GM21825 (cell line): ENCODE measurements at regions not wholly inside any gene's neighbourhood (a gene's known extent, or its start where the extent isn't known, plus 50 kb on each side); places are given as distances from the start of the nearest gene placed in this dataset.
"Not testable (repeated sequence)": the region's sequence is repeated elsewhere in the genome, so short reads cannot be mapped to it uniquely, and the experiment has no call there.

Source experiments
- ATAC-seq: cut with Tn5 transposase; IDR thresholded peaks from one replicate; pipeline ENCODE4 v1.9.1; 2021; ENCODE audit warnings: mild to moderate bottlenecking, moderate library complexity; ENCODE audit not compliant: unreplicated experiment

GRCh38 chr10:70987396-70988130 lies 99.2 kb upstream of the PCBD1 start:
- no peak for ATAC-seq

DNA sequence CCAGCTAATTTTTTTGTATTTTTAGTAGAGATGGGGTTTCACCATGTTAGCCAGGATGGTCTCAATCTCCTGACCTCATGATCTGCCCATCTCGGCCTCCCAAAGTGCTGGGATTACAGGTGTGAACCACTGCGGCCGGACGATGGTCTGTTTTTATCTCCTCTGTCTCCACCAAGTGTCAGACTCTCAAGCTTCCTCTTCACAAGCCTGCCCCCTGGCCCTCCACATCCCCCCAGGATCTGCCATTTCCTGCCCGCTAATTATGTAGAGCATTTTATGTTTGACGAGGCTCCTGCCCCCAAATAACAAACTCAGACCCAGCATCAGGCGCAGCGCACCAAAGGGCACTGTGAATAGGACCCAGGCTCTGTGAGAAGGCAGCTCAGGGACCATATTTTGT lies 101.8 kb upstream of the PCBD1 start:
- ATAC-seq, result not testable (repeated sequence)

DNA sequence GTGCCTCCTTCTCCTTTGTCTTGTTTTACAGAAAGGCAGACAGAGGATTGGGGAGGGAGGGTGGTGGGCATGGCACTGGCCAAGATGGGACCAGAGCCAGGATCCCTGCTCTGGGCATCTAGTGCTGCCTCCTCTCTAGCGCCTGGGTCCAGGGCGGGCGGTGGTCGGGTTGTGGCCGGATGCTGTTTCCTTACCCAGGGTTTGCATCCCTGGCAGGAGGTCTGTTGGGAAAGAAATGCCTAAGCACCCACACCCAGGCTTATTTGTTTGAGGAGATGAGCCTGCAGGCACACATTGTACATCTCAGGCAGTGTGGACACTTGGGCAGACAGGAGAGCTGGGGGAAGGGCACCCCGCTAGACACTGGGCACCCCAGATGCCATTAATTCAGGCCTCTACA lies 102.3 kb upstream of the PCBD1 start:
- no peak for ATAC-seq

- no peak for ATAC-seq
These were observed 103.1 kb upstream of the PCBD1 start for GRCh38 chr10:70991140-70992124.

DNA sequence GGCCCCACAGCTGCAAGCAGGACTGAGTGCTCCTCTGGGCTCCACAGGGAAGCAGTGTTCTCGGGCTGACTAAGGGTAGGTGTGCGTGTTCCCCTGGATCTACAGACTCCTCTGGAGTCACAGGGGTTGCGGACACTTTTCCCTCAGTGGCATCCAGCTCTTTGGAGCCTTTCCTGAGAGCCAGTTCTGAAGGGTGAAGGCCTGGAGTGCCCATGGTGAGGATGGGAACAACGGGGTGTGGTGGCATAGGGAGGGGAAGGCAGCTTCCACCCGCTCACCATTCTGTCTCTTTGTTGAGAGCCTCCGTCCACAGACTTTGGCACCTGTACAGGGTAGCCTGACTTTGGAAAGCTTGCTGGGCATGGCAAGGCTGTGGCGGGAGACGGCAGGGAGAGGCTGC lies 104.1 kb upstream of the PCBD1 start:
- ATAC-seq, result no peak

DNA sequence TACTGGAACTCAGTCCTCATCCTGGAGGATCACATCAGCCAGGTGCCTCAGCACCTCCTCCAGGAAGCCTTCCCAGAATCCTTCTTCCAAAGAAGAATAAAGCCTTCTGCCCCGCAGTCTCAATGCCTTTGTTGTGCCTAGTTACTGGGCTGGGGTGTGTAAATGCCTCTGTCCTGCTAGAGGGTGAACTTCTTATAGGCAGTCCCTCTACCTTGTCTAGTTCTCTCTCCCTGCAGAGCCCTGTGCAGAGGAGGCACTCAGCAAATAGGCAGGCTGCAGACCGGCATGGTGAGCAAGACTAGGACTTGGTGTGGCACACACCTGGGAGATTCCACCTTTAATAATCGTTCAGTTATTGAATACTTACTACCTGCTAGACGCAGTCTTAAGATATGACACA lies 104.7 kb upstream of the PCBD1 start:
- no peak for ATAC-seq

DNA sequence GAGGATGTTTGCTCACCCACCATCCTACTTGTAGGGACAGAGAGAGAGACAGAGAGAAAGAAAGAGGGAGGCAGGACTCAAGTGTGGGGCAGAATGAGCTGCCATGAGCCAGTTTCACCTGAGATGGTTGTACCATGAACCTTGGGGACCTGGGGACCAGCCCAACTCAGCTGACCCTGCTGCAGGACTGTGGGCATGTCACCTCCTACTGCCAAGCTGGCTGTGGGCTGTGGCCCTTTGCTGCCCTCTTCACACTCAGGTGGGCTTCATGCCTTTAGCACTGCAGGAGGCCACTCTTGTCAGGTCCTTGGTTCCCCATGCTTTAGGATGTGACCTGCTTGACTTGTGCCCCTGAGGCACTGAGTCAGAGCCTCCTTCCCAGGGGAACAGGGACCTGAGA lies 108.2 kb upstream of the PCBD1 start:
- ATAC-seq, result no peak

DNA sequence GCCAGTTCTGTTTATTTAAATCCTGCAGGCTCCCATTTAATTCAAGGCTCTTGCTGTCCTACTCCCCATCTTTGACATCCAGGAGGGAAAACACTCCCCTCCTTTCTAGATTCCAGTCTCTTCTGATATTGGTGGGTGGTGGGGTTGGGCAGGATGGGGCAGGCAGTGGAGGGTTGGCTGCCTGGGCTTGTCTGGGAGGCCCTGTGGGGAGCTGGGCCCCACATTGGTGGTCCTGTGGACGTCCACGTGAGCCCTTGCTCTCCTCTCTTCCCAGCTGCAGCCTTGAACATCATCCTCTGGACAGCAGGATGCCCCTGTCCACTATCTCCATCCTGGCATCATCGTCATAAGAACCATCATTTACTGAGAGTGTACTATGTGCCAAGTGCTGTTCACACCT lies 108.9 kb upstream of the PCBD1 start:
- no peak for ATAC-seq

GRCh38 chr10:70998086-70998485 lies 109.7 kb upstream of the PCBD1 start:
- no peak for ATAC-seq

- ATAC-seq, result no peak
These were observed 113.1 kb upstream of the PCBD1 start for GRCh38 chr10:71001470-71001869.

GRCh38 chr10:71004176-71005075 lies 116.1 kb upstream of the PCBD1 start:
- ATAC-seq, result no peak

DNA sequence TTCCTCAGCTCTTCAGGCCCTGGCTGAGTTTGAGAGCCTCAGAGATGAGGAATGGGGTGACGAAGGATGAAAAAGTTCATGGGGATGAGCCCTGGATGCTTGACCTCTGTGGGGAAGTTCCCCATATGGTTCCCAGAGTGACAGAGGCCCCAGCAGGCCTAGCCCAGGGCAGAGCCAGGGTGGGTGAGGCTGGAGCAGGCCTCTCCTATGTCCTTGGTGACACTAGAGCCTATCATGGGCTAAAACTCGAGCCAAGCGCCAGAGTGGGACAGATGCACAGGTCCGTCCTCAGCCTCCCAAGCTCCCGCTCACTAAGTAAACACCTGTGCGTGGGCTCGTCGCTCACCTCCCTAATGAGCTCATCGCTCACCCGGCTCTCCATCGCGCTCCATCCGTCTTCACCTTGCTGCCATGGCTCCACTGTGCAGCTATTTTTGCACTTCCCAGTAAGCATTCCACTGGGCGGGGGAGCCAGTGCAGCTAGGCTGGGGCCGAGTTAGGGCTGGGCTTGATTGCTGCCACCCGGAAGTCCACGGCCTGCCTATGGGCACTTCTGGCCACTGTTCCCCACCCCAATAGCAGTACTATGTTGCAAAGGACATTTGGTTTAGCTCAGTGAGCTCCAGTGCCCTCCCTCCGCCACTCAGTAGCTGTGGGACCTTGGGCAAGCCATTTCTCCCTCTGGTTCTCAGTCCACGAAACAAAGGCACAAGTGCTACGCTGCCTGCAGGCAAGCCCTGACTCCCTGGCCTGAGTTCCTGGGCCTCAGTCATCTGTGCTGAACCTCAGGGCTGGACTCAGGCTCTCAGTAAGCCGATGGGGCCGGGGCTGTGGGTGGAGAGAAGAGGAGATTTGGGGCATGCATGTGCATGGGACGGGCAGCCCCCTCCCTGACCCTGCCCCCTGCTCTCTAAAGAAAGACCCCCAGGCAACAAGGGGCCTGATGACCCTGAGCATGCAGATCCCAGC lies 117.3 kb upstream of the PCBD1 start:
- ATAC-seq, result no peak

GRCh38 chr10:71006506-71006905 lies 118.1 kb upstream of the PCBD1 start:
- no peak for ATAC-seq

- no peak for ATAC-seq
These were observed 119.2 kb upstream of the PCBD1 start for GRCh38 chr10:71007516-71007915.

DNA sequence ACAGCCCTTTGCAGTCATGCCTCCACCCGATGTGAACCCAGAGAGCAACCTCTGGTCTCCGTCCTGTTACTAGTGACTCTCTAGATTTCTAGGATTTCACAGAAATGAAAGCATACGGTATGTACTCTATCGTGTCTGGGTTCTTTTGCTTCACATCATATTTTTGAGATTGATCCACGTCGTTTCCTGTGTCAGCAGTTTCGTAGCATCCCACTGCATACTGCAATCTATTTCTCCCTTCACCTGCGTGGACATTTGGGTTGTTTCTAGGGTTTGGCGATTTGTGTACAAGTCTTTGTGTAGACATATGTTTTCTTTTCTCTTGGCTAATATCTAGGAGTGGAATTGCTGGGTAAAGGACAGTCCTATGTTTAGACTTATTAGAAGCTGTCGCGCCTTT lies 119.8 kb upstream of the PCBD1 start:
- ATAC-seq, result no peak

DNA sequence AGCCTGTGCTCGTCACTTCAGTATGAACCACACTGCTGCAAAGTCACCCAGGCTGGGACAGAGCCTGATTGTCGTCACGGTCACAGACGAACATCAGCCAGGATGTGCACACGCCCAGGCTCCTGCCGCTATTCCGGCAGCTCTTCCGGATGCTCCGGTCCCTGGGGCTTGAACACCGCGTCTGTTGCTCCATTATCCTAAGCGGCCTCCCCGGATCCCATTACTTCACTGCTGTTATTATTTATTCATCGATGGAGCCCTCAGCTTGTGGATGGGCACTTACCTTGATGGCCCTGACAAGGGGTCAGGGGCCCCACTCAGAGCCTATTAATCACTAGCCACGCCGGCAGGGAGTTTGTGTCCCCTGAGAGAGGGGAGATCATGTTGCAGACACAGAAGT lies 120.8 kb upstream of the PCBD1 start:
- no peak for ATAC-seq

- ATAC-seq, result no peak
These were observed 122.4 kb upstream of the PCBD1 start for GRCh38 chr10:71010730-71011129.

DNA sequence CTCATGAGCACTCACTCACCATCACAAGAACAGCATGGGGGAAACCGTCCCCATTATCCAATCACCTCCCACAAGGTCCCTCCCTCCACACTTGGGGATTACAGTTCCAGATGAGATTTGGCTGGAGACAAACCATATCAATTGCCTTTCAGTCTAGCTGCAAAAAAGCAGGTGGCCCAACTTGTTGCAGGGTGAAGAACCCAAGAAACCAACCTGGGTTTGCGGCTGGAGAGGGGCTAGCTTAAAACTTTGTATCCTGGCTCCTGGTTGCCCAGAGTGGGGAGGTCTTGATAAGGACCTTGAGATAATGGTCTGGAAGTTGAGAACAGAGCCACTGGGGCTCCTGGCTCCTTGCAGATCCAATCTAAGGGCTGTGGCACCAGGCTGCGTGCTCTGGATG lies 122.8 kb upstream of the PCBD1 start:
- ATAC-seq, result no peak

DNA sequence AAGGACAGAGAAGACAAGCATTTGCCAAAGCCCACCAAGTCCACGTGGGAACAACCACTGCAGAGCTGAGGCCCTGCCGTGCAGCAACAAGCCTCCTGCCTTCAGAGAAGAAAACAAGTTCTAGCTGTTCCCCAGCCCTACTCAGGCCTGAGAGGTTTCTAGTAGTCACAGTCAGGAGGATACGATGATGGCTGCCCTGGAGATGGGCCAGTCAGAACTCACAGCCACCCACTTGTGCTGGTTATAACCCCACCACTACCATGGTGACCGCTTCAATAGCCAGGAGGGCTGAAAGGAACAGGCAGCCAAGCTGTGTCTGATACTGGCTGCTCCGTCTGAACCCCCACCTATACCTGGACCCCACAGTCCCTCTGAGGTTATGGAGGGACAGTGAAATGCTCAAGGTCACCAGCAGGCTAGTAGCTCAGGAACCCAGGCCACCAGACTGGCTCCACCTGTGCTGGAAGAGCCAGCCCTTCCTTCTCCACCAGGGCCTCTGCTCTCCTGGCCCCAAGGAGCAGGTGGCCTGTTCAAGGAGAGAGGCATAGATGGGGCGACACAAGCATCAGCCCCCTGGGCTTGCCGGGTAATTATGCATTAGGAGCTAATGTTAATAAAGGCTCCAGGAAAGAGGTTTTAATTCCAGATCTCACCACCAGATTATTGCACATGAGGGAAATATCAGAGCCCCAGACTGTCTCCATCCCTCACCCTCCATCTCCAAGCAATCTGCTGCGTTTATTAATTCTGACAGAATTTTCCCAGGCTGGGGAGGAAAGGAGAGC lies 125.8 kb upstream of the PCBD1 start:
- ATAC-seq, result no peak
